ENCODE measurements at regions not wholly inside any gene's neighbourhood (a gene's known extent, or its start where the extent isn't known, plus 50 kb on each side); places are given as distances from the start of the nearest gene placed in this dataset.
A peak's percentile ranks its signal among the peaks of the same experiment; 100 is the strongest.

DNA sequence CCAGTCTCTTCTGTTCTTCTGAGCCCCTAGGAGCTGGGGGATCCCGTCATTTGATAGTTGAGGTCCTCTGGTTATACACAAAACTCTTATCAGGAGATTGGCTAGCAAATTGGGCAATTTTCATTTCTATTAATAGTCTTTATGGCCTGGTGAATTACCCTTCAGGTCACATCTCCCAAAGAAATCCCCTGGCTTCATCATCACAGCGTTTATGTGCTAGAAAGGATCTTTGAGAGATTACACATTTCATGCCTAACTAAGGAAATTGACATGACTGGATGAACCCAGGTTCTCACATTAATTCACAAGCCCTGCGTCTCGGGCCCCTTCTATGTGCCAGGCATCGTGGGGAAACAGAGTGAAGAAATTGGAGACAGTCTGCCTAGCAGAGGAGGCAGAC, 227.4 kb upstream of the PROK2 start:
- no CpG with 5 or more reads among the region's 5 CpGs for WGBS (ENCODE audit: insufficient coverage)
- H4K20me1 ChIP-seq (ENCODE audit: insufficient read depth, low read length): no peaks in the 10 kb centered on the region
- H2AFZ ChIP-seq (ENCODE audit: insufficient read depth, low read depth, low read length, poor library complexity, severe bottlenecking): no peak overlapping the region
- no peaks in the 10 kb centered on the region for H3K36me3 ChIP-seq (replicated peaks in 1 of 2; ENCODE audit: control insufficient read depth in 1 of 2, insufficient read depth in 2 of 2, low read length in 2 of 2)
- peaks cover 0 to 9% of the 10 kb centered on the region in 2 donors for H3K36me3 Mint-ChIP-seq
- H3K4me3 Mint-ChIP-seq: no peak overlapping the region
- peaks cover 0 to 2% (median 1%) of the 10 kb centered on the region in 7 donors for H3K9me3 Mint-ChIP-seq
- no peak overlapping the region for H3K4me2 ChIP-seq (replicated peaks; ENCODE audit: extremely low read depth, low read length, poor library complexity, severe bottlenecking)
- H3K4me1 Mint-ChIP-seq: peaks cover 45% of the 10 kb centered on the region
- H3K79me2 ChIP-seq (ENCODE audit: insufficient read depth, low read length): no peaks in the 10 kb centered on the region
- H3K9ac ChIP-seq (ENCODE audit: insufficient read depth, low read length, poor library complexity, severe bottlenecking): no peak overlapping the region
- H3K27ac Mint-ChIP-seq: no peak overlapping the region
- H3K4me3 ChIP-seq (replicated peaks in 1 of 3; ENCODE audit: low read depth in 2 of 3, low read length in 3 of 3): no peak overlapping the region
- TF ChIP-seq, protein P1, sequence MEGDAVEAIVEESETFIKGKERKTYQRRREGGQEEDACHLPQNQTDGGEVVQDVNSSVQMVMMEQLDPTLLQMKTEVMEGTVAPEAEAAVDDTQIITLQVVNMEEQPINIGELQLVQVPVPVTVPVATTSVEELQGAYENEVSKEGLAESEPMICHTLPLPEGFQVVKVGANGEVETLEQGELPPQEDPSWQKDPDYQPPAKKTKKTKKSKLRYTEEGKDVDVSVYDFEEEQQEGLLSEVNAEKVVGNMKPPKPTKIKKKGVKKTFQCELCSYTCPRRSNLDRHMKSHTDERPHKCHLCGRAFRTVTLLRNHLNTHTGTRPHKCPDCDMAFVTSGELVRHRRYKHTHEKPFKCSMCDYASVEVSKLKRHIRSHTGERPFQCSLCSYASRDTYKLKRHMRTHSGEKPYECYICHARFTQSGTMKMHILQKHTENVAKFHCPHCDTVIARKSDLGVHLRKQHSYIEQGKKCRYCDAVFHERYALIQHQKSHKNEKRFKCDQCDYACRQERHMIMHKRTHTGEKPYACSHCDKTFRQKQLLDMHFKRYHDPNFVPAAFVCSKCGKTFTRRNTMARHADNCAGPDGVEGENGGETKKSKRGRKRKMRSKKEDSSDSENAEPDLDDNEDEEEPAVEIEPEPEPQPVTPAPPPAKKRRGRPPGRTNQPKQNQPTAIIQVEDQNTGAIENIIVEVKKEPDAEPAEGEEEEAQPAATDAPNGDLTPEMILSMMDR (IDR thresholded peaks at IDR 0.05): no peak
- DNase-seq: peak in 1 of 3 donors; percentile 29
- intact Hi-C loops (cut with micrococcal nuclease): no loop called here
- H3K9me3 ChIP-seq (replicated peaks in 1 of 2; ENCODE audit: control insufficient read depth in 1 of 2, insufficient read depth in 1 of 2, low read length in 2 of 2): no peaks in the 10 kb centered on the region
- no peak overlapping the region for H3K27ac ChIP-seq (ENCODE audit: low read depth in 1 of 2, low read length in 2 of 2)
- peaks cover 2 to 6% (median 4%) of the 10 kb centered on the region in 3 donors for H3K27me3 Mint-ChIP-seq (ENCODE audit: low read depth in 3 of 3)
- peaks cover 0 to 2% of the 10 kb centered on the region in 2 donors for H3K27me3 ChIP-seq (ENCODE audit: control insufficient read depth in 2 of 2, insufficient read depth in 2 of 2, low read length in 2 of 2)
- H3K4me1 ChIP-seq (ENCODE audit: control insufficient read depth in 1 of 2, insufficient read depth in 2 of 2, low read length in 2 of 2): peaks cover 32 to 35% of the 10 kb centered on the region in 2 donors

DNA sequence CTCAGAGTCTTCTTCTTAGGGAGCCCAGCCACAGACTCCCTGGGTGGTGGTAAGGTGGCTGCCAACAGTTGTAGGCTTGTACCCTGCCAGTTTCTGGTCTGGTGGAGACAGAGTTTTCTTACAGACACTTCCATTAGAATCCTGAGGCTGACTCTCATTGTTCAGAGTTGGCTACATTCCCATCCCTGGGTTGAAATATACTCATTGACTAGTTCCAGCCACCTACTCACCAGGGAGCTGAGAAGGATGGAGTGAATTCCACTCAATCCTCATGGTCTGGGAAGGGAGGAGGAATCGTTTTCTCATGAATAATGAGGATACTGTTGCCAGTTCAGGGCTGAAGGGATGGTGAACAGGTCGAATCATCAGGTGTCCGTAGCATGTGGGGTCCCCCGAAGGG, 226.5 kb upstream of the PROK2 start:
- DNase-seq: no peak
- WGBS (ENCODE audit: insufficient coverage): no CpG with 5 or more reads among the region's 4 CpGs
- intact Hi-C loops (cut with micrococcal nuclease): no loop called here
- Histone ChIP-seq H3K27ac (ENCODE audit: low read depth in 1 of 2, low read length in 2 of 2) (no peak overlapping the region), H3K79me2 (ENCODE audit: insufficient read depth, low read length) (no peaks in the 10 kb centered on the region), H3K4me2 (replicated peaks; ENCODE audit: extremely low read depth, low read length, poor library complexity, severe bottlenecking) (no peak overlapping the region), H3K4me3 (replicated peaks in 1 of 3; ENCODE audit: low read depth in 2 of 3, low read length in 3 of 3) (no peak overlapping the region), H2AFZ (ENCODE audit: insufficient read depth, low read depth, low read length, poor library complexity, severe bottlenecking) (no peak overlapping the region), H3K27me3 (ENCODE audit: control insufficient read depth in 2 of 2, insufficient read depth in 2 of 2, low read length in 2 of 2) (peaks cover 0 to 2% of the 10 kb centered on the region in 2 donors), H3K9me3 (replicated peaks in 1 of 2; ENCODE audit: control insufficient read depth in 1 of 2, insufficient read depth in 1 of 2, low read length in 2 of 2) (no peaks in the 10 kb centered on the region), H4K20me1 (ENCODE audit: insufficient read depth, low read length) (no peaks in the 10 kb centered on the region), H3K36me3 (replicated peaks in 1 of 2; ENCODE audit: control insufficient read depth in 1 of 2, insufficient read depth in 2 of 2, low read length in 2 of 2) (no peaks in the 10 kb centered on the region), H3K4me1 (ENCODE audit: control insufficient read depth in 1 of 2, insufficient read depth in 2 of 2, low read length in 2 of 2) (peaks cover 32 to 35% of the 10 kb centered on the region in 2 donors), H3K9ac (ENCODE audit: insufficient read depth, low read length, poor library complexity, severe bottlenecking) (no peak overlapping the region)
- peaks cover 0 to 4% (median 2%) of the 10 kb centered on the region in 7 donors for H3K9me3 Mint-ChIP-seq
- H3K36me3 Mint-ChIP-seq: peaks cover 0 to 9% of the 10 kb centered on the region in 2 donors
- peaks cover 2 to 6% (median 4%) of the 10 kb centered on the region in 3 donors for H3K27me3 Mint-ChIP-seq (ENCODE audit: low read depth in 3 of 3)
- peaks cover 45% of the 10 kb centered on the region for H3K4me1 Mint-ChIP-seq
- peak overlapping the region in 2 of 7 donors; percentile 3 to 96 for H3K27ac Mint-ChIP-seq
- H3K4me3 Mint-ChIP-seq: no peak overlapping the region
- TF ChIP-seq, protein P1 (IDR thresholded peaks at IDR 0.05): no peak
